ENCODE measurements at regions not wholly inside any gene's neighbourhood (a gene's known extent, or its start where the extent isn't known, plus 50 kb on each side); places are given as distances from the start of the nearest gene placed in this dataset.

- H3K27ac ChIP-seq: no peak overlapping the region
- no peaks in the 10 kb centered on the region for H3K36me3 ChIP-seq
- 80 to 91% methylated on average over 3 of the region's 3 CpGs for WGBS, 2 donors
- TF ChIP-seq EP300 (IDR thresholded peaks at IDR 0.05) (no peak), CTCF (IDR thresholded peaks at IDR 0.05) (no peak), POLR2A (IDR thresholded peaks at IDR 0.05) (no peak), POLR2AphosphoS5 (IDR thresholded peaks at IDR 0.05) (no peak)
- H3K27me3 ChIP-seq: no peaks in the 10 kb centered on the region
- DNase-seq: no peak
- no peak overlapping the region for H3K4me3 ChIP-seq
- intact Hi-C loops (cut with DNase I): no loop called here
- no peaks in the 10 kb centered on the region for H3K9me3 ChIP-seq
- H3K4me1 ChIP-seq: peaks cover 0 to 15% (median 6%) of the 10 kb centered on the region in 4 donors
Observed at GRCh38 chr21:15119486-15119885, 54.7 kb upstream of the NRIP1 start.

- TF ChIP-seq EP300 (IDR thresholded peaks at IDR 0.05): no peak
- no peak for TF ChIP-seq CTCF (IDR thresholded peaks at IDR 0.05)
- no peak for TF ChIP-seq POLR2A (IDR thresholded peaks at IDR 0.05)
- no peak for TF ChIP-seq POLR2AphosphoS5 (IDR thresholded peaks at IDR 0.05)
- no peak overlapping the region for H3K4me3 ChIP-seq
- WGBS, 2 donors: 71 to 80% methylated on average over 5 of the region's 5 CpGs
- H3K27me3 ChIP-seq: no peaks in the 10 kb centered on the region
- H3K27ac ChIP-seq: peak overlapping the region in 2 of 4 donors; percentile 22 to 27
- no peak for DNase-seq
- intact Hi-C loops (cut with DNase I): no loop called here
- peaks cover 0 to 15% (median 6%) of the 10 kb centered on the region in 4 donors for H3K4me1 ChIP-seq
- H3K9me3 ChIP-seq: no peaks in the 10 kb centered on the region
- H3K36me3 ChIP-seq: no peaks in the 10 kb centered on the region
Observed at GRCh38 chr21:15121097-15121654, 56.4 kb upstream of the NRIP1 start.

GRCh38 chr21:15121655-15122120 lies 56.9 kb upstream of the NRIP1 start:
- H3K4me3 ChIP-seq: no peak overlapping the region
- no peak for TF ChIP-seq CTCF (IDR thresholded peaks at IDR 0.05)
- no peaks in the 10 kb centered on the region for H3K27me3 ChIP-seq
- intact Hi-C loops (cut with DNase I): no loop called here
- DNase-seq: no peak
- no peaks in the 10 kb centered on the region for H3K36me3 ChIP-seq
- H3K9me3 ChIP-seq: no peaks in the 10 kb centered on the region
- H3K27ac ChIP-seq: peak overlapping the region in 3 of 4 donors; percentile 21 to 27 (median 22)
- WGBS, 2 donors: 28 to 60% methylated on average over 3 of the region's 3 CpGs
- peaks cover 0 to 16% (median 6%) of the 10 kb centered on the region in 4 donors for H3K4me1 ChIP-seq

- Histone ChIP-seq H3K4me1 (peaks cover 0 to 21% (median 6%) of the 10 kb centered on the region in 4 donors), H3K9me3 (no peaks in the 10 kb centered on the region), H3K4me3 (no peak overlapping the region), H3K27ac (peak overlapping the region in 1 of 4 donors; percentile 21), H3K36me3 (no peaks in the 10 kb centered on the region), H3K27me3 (no peaks in the 10 kb centered on the region)
- TF ChIP-seq POLR2AphosphoS5 (IDR thresholded peaks at IDR 0.05): no peak
- TF ChIP-seq POLR2A (IDR thresholded peaks at IDR 0.05): no peak
- TF ChIP-seq CTCF (IDR thresholded peaks at IDR 0.05): no peak
- no peak for TF ChIP-seq EP300 (IDR thresholded peaks at IDR 0.05)
- DNase-seq: no peak
- 55 to 65% methylated on average over 4 of the region's 4 CpGs for WGBS, 2 donors
- intact Hi-C loops (cut with DNase I): no loop called here
Observed at GRCh38 chr21:15122241-15122640, 57.4 kb upstream of the NRIP1 start.

GRCh38 chr21:15124731-15125130 lies 59.9 kb upstream of the NRIP1 start:
- Histone ChIP-seq H3K36me3 (no peaks in the 10 kb centered on the region), H3K27ac (no peak overlapping the region), H3K27me3 (no peaks in the 10 kb centered on the region), H3K4me1 (peaks cover 0 to 21% (median 6%) of the 10 kb centered on the region in 4 donors), H3K4me3 (no peak overlapping the region), H3K9me3 (no peaks in the 10 kb centered on the region)
- intact Hi-C loops (cut with DNase I): no loop called here
- TF ChIP-seq EP300 (IDR thresholded peaks at IDR 0.05): no peak
- TF ChIP-seq CTCF (IDR thresholded peaks at IDR 0.05): no peak
- no peak for TF ChIP-seq POLR2A (IDR thresholded peaks at IDR 0.05)
- TF ChIP-seq POLR2AphosphoS5 (IDR thresholded peaks at IDR 0.05): no peak
- no peak for DNase-seq
- 81 to 84% methylated on average over 3 of the region's 3 CpGs for WGBS, 2 donors
